ENCODE measurements at regions not wholly inside any gene's neighbourhood (a gene's known extent, or its start where the extent isn't known, plus 50 kb on each side); places are given as distances from the start of the nearest gene placed in this dataset.

DNA sequence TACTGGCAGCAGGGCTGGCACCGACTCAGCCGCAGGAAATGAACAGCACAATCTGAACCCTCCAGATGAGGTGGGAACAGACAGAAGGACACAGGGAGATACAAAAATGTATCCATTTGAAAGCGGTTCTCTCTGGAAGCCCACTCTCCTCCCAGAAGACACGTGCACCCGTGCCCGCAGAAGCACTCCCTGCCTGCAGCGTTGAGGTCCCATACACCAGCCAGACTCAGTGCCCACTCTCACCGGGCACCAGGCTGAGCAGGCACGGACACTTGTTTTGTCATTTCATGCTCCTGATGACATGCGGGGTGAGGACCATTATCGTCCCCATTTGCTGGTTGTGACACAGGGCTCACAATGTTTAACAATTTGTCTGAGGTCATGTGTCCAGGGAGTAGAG, 297.4 kb upstream of the TLE3 start:
- no peak overlapping the region for H3K27ac Mint-ChIP-seq
- ATAC-seq (replicated peaks in 1 of 2) = no peak

GRCh38 chr15:70390723-70391122, 293.0 kb upstream of the TLE3 start:
- Mint-ChIP-seq H3K9me3 (no peaks in the 10 kb centered on the region), H3K4me1 (ENCODE audit: low read depth) (no peaks in the 10 kb centered on the region), H3K36me3 (ENCODE audit: insufficient read depth in 2 of 2) (no peaks in the 10 kb centered on the region), H3K27me3 (ENCODE audit: low read depth) (peaks cover 7% of the 10 kb centered on the region), H3K4me3 (no peak overlapping the region), H3K27ac (no peak overlapping the region)
- ATAC-seq (replicated peaks in 1 of 2) (no peak), DNase-seq (no peak)

More for the DNA sequence above, 297.4 kb upstream of the TLE3 start:
- H3K4me1 Mint-ChIP-seq (ENCODE audit: low read depth) = no peaks in the 10 kb centered on the region
- peaks cover 9% of the 10 kb centered on the region for H3K27me3 Mint-ChIP-seq (ENCODE audit: low read depth)
- H3K36me3 Mint-ChIP-seq (ENCODE audit: insufficient read depth in 2 of 2) = no peaks in the 10 kb centered on the region
- H3K4me3 Mint-ChIP-seq = no peak overlapping the region
- no peak for DNase-seq
- H3K9me3 Mint-ChIP-seq = no peaks in the 10 kb centered on the region

DNA sequence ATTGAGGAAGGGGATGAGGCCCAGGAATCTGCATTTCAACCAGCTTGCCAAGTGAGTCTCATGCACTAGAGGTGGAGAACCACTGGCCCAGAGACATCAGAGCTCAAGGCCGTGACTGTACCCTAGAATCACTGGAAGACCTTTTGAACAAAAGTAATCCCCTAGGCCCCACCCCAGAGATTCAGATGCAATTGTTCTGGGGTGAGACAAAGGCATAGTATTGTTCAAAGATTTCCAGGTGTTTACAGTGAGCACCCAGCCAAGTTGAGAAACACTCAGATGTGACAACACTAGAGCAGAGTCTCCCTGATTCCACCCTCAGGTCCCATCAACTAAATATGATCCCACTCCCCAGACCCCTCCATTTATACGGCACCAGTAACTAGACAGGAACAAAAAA, 290.3 kb upstream of the TLE3 start:
- Mint-ChIP-seq H3K27ac (no peak overlapping the region), H3K9me3 (no peaks in the 10 kb centered on the region), H3K4me3 (no peak overlapping the region), H3K36me3 (ENCODE audit: insufficient read depth in 2 of 2) (no peaks in the 10 kb centered on the region), H3K27me3 (ENCODE audit: low read depth) (peaks cover 16% of the 10 kb centered on the region), H3K4me1 (ENCODE audit: low read depth) (no peaks in the 10 kb centered on the region)
- ATAC-seq (replicated peaks in 1 of 2) (no peak), DNase-seq (no peak)

- no peaks in the 10 kb centered on the region for H3K4me1 Mint-ChIP-seq (ENCODE audit: low read depth)
- no peak for ATAC-seq (replicated peaks in 1 of 2)
Observed at GRCh38 chr15:70387081-70387480, 289.4 kb upstream of the TLE3 start.

GRCh38 chr15:70385711-70386110, 288.0 kb upstream of the TLE3 start:
- DNase-seq = no peak
- no peak for ATAC-seq (replicated peaks in 1 of 2)
- no peak overlapping the region for H3K4me3 Mint-ChIP-seq
- H3K4me1 Mint-ChIP-seq (ENCODE audit: low read depth) = no peaks in the 10 kb centered on the region
- H3K27me3 Mint-ChIP-seq (ENCODE audit: low read depth) = peaks cover 16% of the 10 kb centered on the region
- H3K27ac Mint-ChIP-seq = no peak overlapping the region
- H3K36me3 Mint-ChIP-seq (ENCODE audit: insufficient read depth in 2 of 2) = no peaks in the 10 kb centered on the region
- H3K9me3 Mint-ChIP-seq = peaks cover 0 to 3% of the 10 kb centered on the region in 2 donors

More at GRCh38 chr15:70387081-70387480, 289.4 kb upstream of the TLE3 start:
- no peak for DNase-seq
- H3K36me3 Mint-ChIP-seq (ENCODE audit: insufficient read depth in 2 of 2) = no peaks in the 10 kb centered on the region
- H3K27ac Mint-ChIP-seq = no peak overlapping the region
- peaks cover 0 to under 1% of the 10 kb centered on the region in 2 donors for H3K9me3 Mint-ChIP-seq
- no peak overlapping the region for H3K4me3 Mint-ChIP-seq
- peaks cover 16% of the 10 kb centered on the region for H3K27me3 Mint-ChIP-seq (ENCODE audit: low read depth)

DNA sequence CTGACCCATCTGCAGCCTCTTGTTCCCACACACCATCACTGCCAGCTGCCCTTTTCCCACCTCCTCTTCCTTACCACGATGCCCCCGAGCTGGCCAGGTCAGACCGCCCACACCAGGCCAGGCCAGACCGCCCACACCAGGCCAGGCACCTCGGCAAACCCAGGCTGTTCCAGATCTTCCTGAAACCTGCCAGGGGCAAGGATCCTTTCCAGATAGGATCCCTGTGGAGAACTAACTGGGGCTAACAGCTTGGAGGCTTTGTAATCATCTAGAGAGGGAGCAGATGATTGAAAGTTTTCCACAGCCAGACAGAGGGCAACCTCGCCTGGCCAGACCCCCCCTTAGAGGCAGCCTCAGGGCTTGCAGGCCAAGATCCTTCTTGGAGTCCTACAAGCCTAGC, 287.3 kb upstream of the TLE3 start:
- Mint-ChIP-seq H3K4me3 (no peak overlapping the region), H3K27ac (no peak overlapping the region), H3K4me1 (ENCODE audit: low read depth) (no peaks in the 10 kb centered on the region), H3K36me3 (ENCODE audit: insufficient read depth in 2 of 2) (no peaks in the 10 kb centered on the region), H3K9me3 (peaks cover 0 to 3% of the 10 kb centered on the region in 2 donors), H3K27me3 (ENCODE audit: low read depth) (peaks cover 16% of the 10 kb centered on the region)
- DNase-seq = no peak
- no peak for ATAC-seq (replicated peaks in 1 of 2)

DNA sequence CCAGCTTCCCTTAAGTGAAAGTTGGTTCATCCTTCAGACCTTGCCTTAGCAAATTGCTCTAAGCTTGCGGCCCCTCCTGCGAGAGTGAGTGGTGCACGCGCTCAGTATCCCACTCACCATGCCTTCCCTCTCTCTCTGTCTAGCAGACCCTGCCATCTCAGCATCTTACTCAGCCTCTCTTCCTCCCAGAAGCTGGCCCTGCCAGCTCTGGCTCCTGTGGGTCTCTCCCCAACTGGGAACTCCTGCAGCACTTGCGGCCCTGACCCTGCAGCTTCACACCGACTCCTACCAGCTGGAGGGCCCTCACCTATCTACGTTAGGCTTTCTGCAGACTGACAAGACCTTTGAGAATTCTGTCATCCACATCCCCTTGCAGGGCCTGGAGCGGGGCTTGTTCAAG, 286.1 kb upstream of the TLE3 start:
- Mint-ChIP-seq H3K4me1 (ENCODE audit: low read depth) (no peaks in the 10 kb centered on the region), H3K4me3 (no peak overlapping the region), H3K27ac (no peak overlapping the region), H3K27me3 (ENCODE audit: low read depth) (peaks cover 13% of the 10 kb centered on the region), H3K9me3 (peaks cover 0 to 3% of the 10 kb centered on the region in 2 donors), H3K36me3 (ENCODE audit: insufficient read depth in 2 of 2) (no peaks in the 10 kb centered on the region)
- no peak for ATAC-seq (replicated peaks in 1 of 2)
- DNase-seq = no peak

DNA sequence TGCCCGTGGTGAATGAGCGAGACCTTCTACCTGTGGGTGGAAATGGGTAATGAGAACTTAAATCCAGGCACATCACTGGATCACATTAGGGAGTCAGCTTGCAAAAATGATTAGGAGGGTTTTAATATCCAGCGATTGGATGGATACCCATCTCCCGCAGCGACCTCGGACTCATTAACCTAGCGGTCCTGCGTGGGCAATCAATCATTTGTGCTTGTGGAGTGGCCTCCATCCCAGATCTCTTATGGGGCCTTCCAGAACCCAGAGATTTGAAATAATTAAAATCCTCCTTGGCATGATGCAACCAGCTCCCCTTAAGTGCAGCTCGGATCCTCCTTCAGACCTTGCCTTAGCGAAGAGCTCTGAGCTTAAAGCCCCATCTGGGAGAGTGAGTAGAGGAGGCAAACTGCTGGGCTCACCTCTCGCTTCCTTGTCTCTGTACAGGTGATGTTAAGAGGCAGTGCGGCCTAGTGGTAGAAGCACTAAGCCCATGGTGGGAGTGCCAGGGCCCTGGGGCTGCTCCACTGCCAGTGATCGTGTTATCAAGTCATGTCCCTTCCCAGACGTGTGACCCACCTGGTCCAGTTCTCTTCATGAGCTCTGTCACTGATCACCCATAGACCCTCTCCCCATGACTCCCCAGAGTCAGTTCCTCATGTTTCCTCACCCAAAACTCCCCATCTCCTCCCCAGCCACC, 285.2 kb upstream of the TLE3 start:
- Mint-ChIP-seq H3K27me3 (ENCODE audit: low read depth) (peaks cover 11% of the 10 kb centered on the region), H3K27ac (no peak overlapping the region), H3K9me3 (peaks cover 0 to 3% of the 10 kb centered on the region in 2 donors), H3K36me3 (ENCODE audit: insufficient read depth in 2 of 2) (no peaks in the 10 kb centered on the region), H3K4me3 (no peak overlapping the region), H3K4me1 (ENCODE audit: low read depth) (no peaks in the 10 kb centered on the region)
- ATAC-seq (replicated peaks in 1 of 2) (no peak), DNase-seq (no peak)

DNA sequence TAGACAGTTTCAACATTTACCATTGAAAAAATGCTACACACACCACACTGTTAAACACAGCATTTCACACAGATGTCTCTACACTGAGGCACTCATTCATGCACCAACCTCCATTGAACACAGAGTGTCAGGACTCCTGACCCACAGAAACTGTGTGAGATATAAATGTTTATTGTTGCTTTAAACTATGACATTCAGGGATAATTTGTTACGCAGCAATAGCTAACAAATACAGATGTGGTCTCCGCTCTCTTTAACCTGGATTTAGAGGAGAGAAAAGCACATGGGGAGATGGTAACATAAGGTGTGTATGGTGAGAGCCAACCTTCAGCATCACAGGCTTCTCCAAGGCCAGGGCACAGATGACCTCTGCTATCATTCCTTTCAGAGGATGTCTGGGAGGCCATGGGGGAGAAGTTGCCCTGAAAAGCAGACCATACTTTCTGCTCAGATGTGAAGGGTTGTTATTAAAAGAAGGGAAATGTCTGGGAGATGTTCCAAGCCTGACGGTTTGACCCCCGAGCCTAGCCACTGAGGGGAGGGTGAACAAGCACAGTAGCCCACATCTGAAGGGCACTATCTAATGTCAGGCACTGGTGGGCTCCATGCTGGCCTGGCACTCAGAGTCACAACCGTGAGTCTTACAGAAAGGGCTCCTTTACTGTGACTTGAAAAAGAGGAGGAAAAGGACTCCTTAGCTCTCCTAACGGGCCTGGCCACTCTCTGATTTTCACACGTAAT, 284.5 kb upstream of the TLE3 start:
- H3K4me3 Mint-ChIP-seq = no peak overlapping the region
- no peak for DNase-seq
- ATAC-seq (replicated peaks in 1 of 2) = no peak
- H3K4me1 Mint-ChIP-seq (ENCODE audit: low read depth) = no peaks in the 10 kb centered on the region
- no peak overlapping the region for H3K27ac Mint-ChIP-seq
- H3K36me3 Mint-ChIP-seq (ENCODE audit: insufficient read depth in 2 of 2) = no peaks in the 10 kb centered on the region
- H3K9me3 Mint-ChIP-seq = peaks cover 0 to 3% of the 10 kb centered on the region in 2 donors
- peaks cover 11% of the 10 kb centered on the region for H3K27me3 Mint-ChIP-seq (ENCODE audit: low read depth)

- H3K27me3 Mint-ChIP-seq (ENCODE audit: low read depth) = peaks cover 21% of the 10 kb centered on the region
- ATAC-seq (replicated peaks in 1 of 2) (no peak), DNase-seq (no peak)
- H3K4me3 Mint-ChIP-seq = no peak overlapping the region
- H3K27ac Mint-ChIP-seq = no peak overlapping the region
- H3K9me3 Mint-ChIP-seq = peaks cover 0 to 3% of the 10 kb centered on the region in 2 donors
- H3K36me3 Mint-ChIP-seq (ENCODE audit: insufficient read depth in 2 of 2) = no peaks in the 10 kb centered on the region
- H3K4me1 Mint-ChIP-seq (ENCODE audit: low read depth) = no peaks in the 10 kb centered on the region
Observed at GRCh38 chr15:70379938-70380883, 282.5 kb upstream of the TLE3 start.

DNA sequence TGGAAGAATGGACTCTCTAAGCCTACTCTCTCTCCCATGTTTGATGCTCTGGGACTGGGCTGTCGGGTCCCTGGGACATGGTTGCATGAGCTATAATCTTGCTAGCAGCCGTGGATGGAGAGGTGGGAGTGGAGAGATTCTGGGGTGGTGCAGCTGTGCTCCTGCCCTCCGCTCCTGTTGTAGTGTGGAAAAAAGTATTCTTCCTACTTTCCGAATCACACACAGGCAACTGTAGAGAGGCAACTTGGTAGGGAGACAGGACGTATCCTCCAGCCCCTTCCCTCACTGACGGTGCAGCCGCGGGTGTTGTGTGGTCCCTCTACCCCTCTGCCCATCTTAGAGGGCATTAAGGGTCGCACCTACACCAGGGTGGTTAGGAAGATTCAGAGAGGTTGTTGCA, 281.4 kb upstream of the TLE3 start:
- Mint-ChIP-seq H3K27me3 (ENCODE audit: low read depth) (peaks cover 23% of the 10 kb centered on the region), H3K27ac (no peak overlapping the region), H3K36me3 (ENCODE audit: insufficient read depth in 2 of 2) (no peaks in the 10 kb centered on the region), H3K4me1 (ENCODE audit: low read depth) (no peaks in the 10 kb centered on the region), H3K4me3 (no peak overlapping the region), H3K9me3 (peaks cover 0 to 3% of the 10 kb centered on the region in 2 donors)
- ATAC-seq (replicated peaks in 1 of 2) (no peak), DNase-seq (no peak)

GRCh38 chr15:70378126-70379031, 280.7 kb upstream of the TLE3 start:
- no peaks in the 10 kb centered on the region for H3K36me3 Mint-ChIP-seq (ENCODE audit: insufficient read depth in 2 of 2)
- no peak for DNase-seq
- H3K27me3 Mint-ChIP-seq (ENCODE audit: low read depth) = peaks cover 16% of the 10 kb centered on the region
- no peak for ATAC-seq (replicated peaks in 1 of 2)
- H3K27ac Mint-ChIP-seq = no peak overlapping the region
- peaks cover 0 to 3% of the 10 kb centered on the region in 2 donors for H3K9me3 Mint-ChIP-seq
- no peaks in the 10 kb centered on the region for H3K4me1 Mint-ChIP-seq (ENCODE audit: low read depth)
- H3K4me3 Mint-ChIP-seq = no peak overlapping the region

Data from activated T-cell treated with anti-CD3 and anti-CD28 coated beads, Interleukin-2, amount 50 U/mL, for 72 hours (primary cell).